Heart left ventricle (tissue), 16 donors: ENCODE measurements at regions not wholly inside any gene's neighbourhood (a gene's known extent, or its start where the extent isn't known, plus 50 kb on each side); places are given as distances from the start of the nearest gene placed in this dataset.
"Not testable (repeated sequence)": the region's sequence is repeated elsewhere in the genome, so short reads cannot be mapped to it uniquely, and the experiment has no call there.

Experiments used
- ATAC-seq, 4 donors: fragments of 200-7000 bp; cut with Tn5 transposase; one replicate each; pipeline ENCODE4 v1.9.1; 2020 to 2022; ENCODE audit warnings: moderate library complexity in 4 of 4, mild to moderate bottlenecking in 3 of 4, moderate number of reproducible peaks in 1 of 4
- DNase-seq, 5 donors: peaks; one replicate each; pipeline ENCODE4 v3.0.0-alpha.2; 2020
- H3K27ac ChIP-seq, 12 donors: fragments of 200-600 bp; sonication (generic) in 4 of 12; one replicate each; pipeline versions ENCODE4 v1.5.0 to v1.8.0; 2016 to 2022; ENCODE audit warnings: mild to moderate bottlenecking in 2 of 12
- H3K27me3 ChIP-seq, 9 donors: fragments of 200-600 bp; sonication (generic) in 2 of 9; one replicate each; pipeline versions ENCODE4 v1.5.1 to v1.8.0; 2016 to 2022; ENCODE audit warnings: mild to moderate bottlenecking in 3 of 9
- H3K36me3 ChIP-seq, 9 donors: fragments of 200-600 bp; sonication (generic) in 2 of 9; one replicate each; pipeline versions ENCODE4 v1.5.0 to v1.8.0; 2018 to 2022; ENCODE audit warnings: mild to moderate bottlenecking in 2 of 9
- H3K4me1 ChIP-seq, 12 donors: fragments of 200-600 bp; sonication (generic) in 4 of 12; one replicate each; pipeline versions ENCODE4 v1.5.0 to v1.8.0; 2016 to 2022; ENCODE audit warnings: mild to moderate bottlenecking in 3 of 12
- H3K4me3 ChIP-seq, 12 donors: fragments of 200-600 bp; sonication (generic) in 4 of 12; one replicate each; pipeline versions ENCODE4 v1.5.0 to v1.8.0; 2017 to 2022; ENCODE audit warnings: mild to moderate bottlenecking in 9 of 12, moderate library complexity in 4 of 12
- H3K9me3 ChIP-seq, 12 donors: fragments of 200-600 bp; sonication (generic) in 4 of 12; one replicate each; pipeline versions ENCODE4 v1.5.0 to v1.8.0; 2016 to 2022; ENCODE audit warnings: mild to moderate bottlenecking in 1 of 12
- CTCF ChIP-seq, 12 donors: fragments of 200-600 bp; sonication (generic) in 4 of 12; IDR thresholded peaks; one replicate each; pipeline versions ENCODE4 v1.5.0 to v1.8.0; 2018 to 2022; ENCODE audit warnings: antibody characterized with exemption in 12 of 12, mild to moderate bottlenecking in 5 of 12
- POLR2A ChIP-seq, 2 donors: fragments of 450-650 bp; IDR thresholded peaks; one replicate each; pipeline ENCODE4 v1.6.1; 2017; ENCODE audit warnings: antibody characterized with exemption in 2 of 2, mild to moderate bottlenecking in 2 of 2, moderate library complexity in 2 of 2
- WGBS, 4 donors: extraction: QIAGEN DNeasy Blood & Tissue Kit in 2 of 4; methylation state at CpG; one replicate each; pipeline versions ENCODE4 v1.1.5 to v1.1.7; 2013 to 2018; 5-methylcytosine and 5-hydroxymethylcytosine counted together
- intact Hi-C, 10 donors: fragments of 100-400 bp; cut with DNase I; formaldehyde crosslinking; loops; one replicate each; pipeline versions ENCODE4 v1.11.1 to v1.14.2; 2022
- donor health status: ischemic (EF 13 %, LVEDD 7.1; RV severe dilation, severe dysfunction).
- donor health status: healthy with polysubstance abuse.
- donor health status: DM: no; HTN: yes; CAD: no.
- donor health status: DM: no; HTN: no; CAD: no.
- donor health status: ischemic (EF 25% LVEDD 6.9; RV normal size, moderate dysfunction).
- donor health status: ischemic (EF 25% LVEDD 5.7; RV mildly dilated, moderate dysfunction).
- donor health status: healthy.
- donor health status: DM: yes; HTN: yes; CAD: no.
- donor health status: ischemic (EF 35%, LVEDD 5.7; RV mildly dilated, moderate dysfunction).
- donor health status: nonischemic (EF 11% LVEDD 7.7; RV severe dilation, severe dysfunction).
- donor health status: DM: yes; HTN: yes; CAD: no.
- donor health status: PGD.
- donor health status: ischemic (EF 29% LVEDD 5.4; RV normal size, mild dysfunction).
- donor health status: nonischemic (EF 23%, LVEDD 6.1; RV moderate dilation, normal function).

DNA sequence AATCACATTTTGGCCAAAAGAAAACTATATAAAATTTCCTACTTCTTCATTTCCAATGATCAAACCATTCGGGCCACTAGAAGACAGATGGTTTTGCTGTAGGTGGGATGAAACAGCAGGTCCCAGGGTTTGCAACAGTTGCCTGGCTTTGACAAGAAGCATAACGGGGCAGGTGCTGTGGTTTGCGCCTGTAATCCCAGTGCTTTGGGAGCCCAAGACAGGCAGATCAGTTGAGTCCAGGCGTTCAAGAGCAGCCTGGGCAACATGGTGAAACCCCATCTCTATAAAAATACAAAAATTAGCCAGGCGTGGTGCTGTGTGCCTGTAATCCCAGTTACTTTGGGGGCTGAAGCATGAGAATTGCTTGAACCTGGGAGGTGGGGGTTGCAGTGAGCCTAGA lies 81.4 kb upstream of the XPO1 start:
- Histone ChIP-seq H3K36me3 (no peaks in the 10 kb centered on the region), H3K4me3 (no peak overlapping the region), H3K4me1 (no peaks in the 10 kb centered on the region), H3K27me3 (no peaks in the 10 kb centered on the region), H3K9me3 (no peaks in the 10 kb centered on the region), H3K27ac (no peak overlapping the region)
- DNase-seq (no peak), ATAC-seq (no peak)
- intact Hi-C loops: no loop called here
- TF ChIP-seq CTCF (IDR thresholded peaks at IDR 0.05) (no peak), POLR2A (IDR thresholded peaks at IDR 0.05) (no peak)
- 88 to 94% (median 92%) methylated on average over 5 of the region's 5 CpGs for whole genome bisulfite sequencing, 4 donors

DNA sequence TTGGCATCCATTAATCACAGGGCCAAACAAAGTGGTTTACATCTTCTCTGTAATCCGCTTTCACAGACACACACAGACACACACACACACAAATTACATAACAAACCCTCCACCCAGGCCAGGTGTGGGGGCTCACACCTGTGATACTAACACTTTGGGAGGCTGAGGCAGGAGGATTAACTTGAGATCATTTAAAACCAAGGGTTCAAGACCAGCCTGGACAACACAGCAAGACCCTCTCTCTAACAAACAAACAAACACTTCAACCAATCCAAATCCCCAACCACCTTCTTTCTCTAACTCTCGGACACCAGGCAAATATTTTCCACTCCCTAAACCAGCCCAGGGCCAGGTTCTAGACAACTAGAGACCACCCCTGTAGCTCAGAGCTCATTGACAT lies 79.5 kb upstream of the XPO1 start:
- no peak overlapping the region for H3K27ac ChIP-seq
- ATAC-seq (no peak), DNase-seq (no peak)
- H3K36me3 ChIP-seq: no peaks in the 10 kb centered on the region
- intact Hi-C loops: no loop called here
- no peaks in the 10 kb centered on the region for H3K4me1 ChIP-seq
- TF ChIP-seq POLR2A (IDR thresholded peaks at IDR 0.05): no peak
- H3K4me3 ChIP-seq: no peak overlapping the region
- no peaks in the 10 kb centered on the region for H3K27me3 ChIP-seq
- H3K9me3 ChIP-seq: no peaks in the 10 kb centered on the region
- 89 to 95% (median 92%) methylated on average over 2 of the region's 2 CpGs for WGBS, 4 donors

DNA sequence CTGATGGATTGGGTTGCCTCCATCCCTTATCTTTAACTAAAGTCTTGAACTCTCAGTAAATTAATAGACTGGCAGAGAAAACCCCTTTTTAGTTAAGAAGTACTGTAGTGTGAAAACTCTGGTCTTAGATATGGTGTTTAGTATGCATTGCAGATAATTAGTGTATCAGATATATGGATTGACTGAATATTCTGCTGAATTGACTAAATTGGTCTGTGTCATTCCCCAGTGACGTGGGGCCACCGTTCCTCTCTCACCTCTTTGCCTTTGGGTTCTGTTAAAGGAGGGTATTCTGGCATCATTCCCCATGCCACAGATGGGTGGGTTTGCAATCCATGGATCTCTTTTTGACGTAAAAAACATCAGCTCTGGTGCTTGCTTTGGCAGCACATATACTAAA lies 67.1 kb upstream of the XPO1 start:
- intact Hi-C loops: no loop called here
- TF ChIP-seq POLR2A (IDR thresholded peaks at IDR 0.05): no peak
- no peak for TF ChIP-seq CTCF (IDR thresholded peaks at IDR 0.05)
- Histone ChIP-seq H3K27ac (no peak overlapping the region), H3K36me3 (no peaks in the 10 kb centered on the region), H3K9me3 (no peaks in the 10 kb centered on the region), H3K27me3 (no peaks in the 10 kb centered on the region), H3K4me3 (no peak overlapping the region), H3K4me1 (no peaks in the 10 kb centered on the region)
- no peak for ATAC-seq
- no peak for DNase-seq
- 92 to 98% (median 95%) methylated on average over 3 of the region's 3 CpGs for whole genome bisulfite sequencing, 4 donors

DNA sequence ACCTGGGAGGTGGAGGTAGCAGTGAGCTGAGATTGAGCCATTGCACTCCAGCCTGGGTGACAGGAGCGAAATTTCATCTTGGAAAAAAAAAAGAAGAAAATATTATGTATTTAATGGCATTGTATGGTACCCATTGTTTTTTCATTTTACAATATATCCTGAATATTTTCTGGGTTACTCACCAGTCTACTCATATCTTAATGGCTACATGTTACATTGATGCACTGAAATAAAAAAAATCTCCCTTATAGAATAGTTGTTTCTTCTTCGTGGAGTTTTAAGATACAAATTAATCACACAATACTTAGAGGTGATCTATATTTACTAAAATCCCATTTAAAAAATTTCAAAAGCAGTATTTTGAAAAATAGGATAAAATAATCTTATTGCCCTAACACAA lies 66.3 kb upstream of the XPO1 start:
- WGBS, 4 donors: 89 to 96% (median 92%) methylated on average over 2 of the region's 2 CpGs
- Histone ChIP-seq H3K36me3 (no peaks in the 10 kb centered on the region), H3K27me3 (no peaks in the 10 kb centered on the region), H3K4me1 (no peaks in the 10 kb centered on the region), H3K9me3 (no peaks in the 10 kb centered on the region), H3K27ac (no peak overlapping the region), H3K4me3 (no peak overlapping the region)
- DNase-seq (no peak), ATAC-seq (no peak)
- TF ChIP-seq CTCF (IDR thresholded peaks at IDR 0.05): no peak
- TF ChIP-seq POLR2A (IDR thresholded peaks at IDR 0.05): no peak
- intact Hi-C loops: no loop called here

- WGBS, 4 donors: 88 to 95% (median 91%) methylated on average over 7 of the region's 7 CpGs
- intact Hi-C loops: loop anchor here in 1 of 10 donors (5.0 kb wide), 1 partner anchor 36 kb away; no protein-coding TSS in a partner anchor
- not testable (repeated sequence) for H3K27ac ChIP-seq
Measured at GRCh38 chr2:61598515-61599156, 60.5 kb upstream of the XPO1 start.

More at GRCh38 chr2:61598515-61599156, 60.5 kb upstream of the XPO1 start:
- not testable (repeated sequence) for H3K36me3 ChIP-seq, ATAC-seq, H3K4me1 ChIP-seq, H3K4me3 ChIP-seq, H3K9me3 ChIP-seq, DNase-seq, H3K27me3 ChIP-seq
